Esophagus (tissue), 2 donors: ENCODE measurements at regions not wholly inside any gene's neighbourhood (a gene's known extent, or its start where the extent isn't known, plus 50 kb on each side); places are given as distances from the start of the nearest gene placed in this dataset.

ENCODE experiments used
- H3K27ac ChIP-seq, 2 donors: one replicate each; pipeline ENCODE4 v1.5.1; 2013; ENCODE audit warnings: low read depth in 2 of 2, mild to moderate bottlenecking in 2 of 2, inconsistent platforms in 1 of 2, low read length in 1 of 2, moderate library complexity in 1 of 2
- H3K27me3 ChIP-seq, 2 donors: one replicate each; pipeline ENCODE4 v1.6.1; 2013; ENCODE audit warnings: low read length in 2 of 2, control low read depth in 1 of 2, mild to moderate bottlenecking in 1 of 2; ENCODE audit not compliant: insufficient read depth in 2 of 2, control insufficient read depth in 1 of 2
- H3K36me3 ChIP-seq, 2 donors: one replicate each; pipeline ENCODE4 v1.6.1; 2013; ENCODE audit warnings: low read length in 1 of 2; ENCODE audit not compliant: control insufficient read depth in 2 of 2, insufficient read depth in 2 of 2
- H3K4me1 ChIP-seq, 2 donors: one replicate each; pipeline ENCODE4 v1.6.1; 2013; ENCODE audit warnings: low read length in 1 of 2; ENCODE audit not compliant: control insufficient read depth in 2 of 2, insufficient read depth in 2 of 2
- H3K4me3 ChIP-seq, 2 donors: one replicate each; pipeline ENCODE4 v1.5.1; 2013; ENCODE audit warnings: low read length in 2 of 2, mild to moderate bottlenecking in 2 of 2, low read depth in 1 of 2, moderate library complexity in 1 of 2
- H3K9me3 ChIP-seq, 2 donors: one replicate each; pipeline ENCODE4 v1.6.1; 2013; ENCODE audit warnings: mild to moderate bottlenecking in 2 of 2, low read depth in 1 of 2, low read length in 1 of 2, moderate library complexity in 1 of 2; ENCODE audit not compliant: control insufficient read depth in 2 of 2, insufficient read depth in 1 of 2
- WGBS, 2 donors: extraction: QIAGEN DNeasy Blood & Tissue Kit; methylation state at CpG; one replicate each; pipeline ENCODE4 v1.1.7; 2013; 5-methylcytosine and 5-hydroxymethylcytosine counted together
- donor health status: healthy with polysubstance abuse.
- donor health status: Bipolar disorder and iron deficiency.

DNA sequence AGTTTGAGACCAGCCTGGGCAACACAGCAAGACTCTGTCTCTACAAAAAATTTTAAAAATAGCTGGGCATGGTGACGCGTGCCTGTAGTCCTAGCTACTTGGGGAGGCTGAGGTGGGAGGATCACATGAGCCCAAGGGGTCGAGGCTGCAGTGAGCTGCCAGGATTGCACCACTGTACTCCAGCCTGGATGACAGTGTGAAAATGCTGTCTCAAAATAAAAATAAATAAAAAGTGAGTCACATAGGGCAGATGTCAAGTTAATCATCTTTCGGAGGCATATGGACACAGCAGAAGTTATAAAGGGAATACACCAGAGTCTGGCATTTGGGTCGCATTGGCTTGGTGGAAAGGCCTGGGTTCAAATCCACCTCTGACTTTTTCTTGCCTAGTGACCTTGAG lies 92.7 kb downstream of the PHETA1 start:
- peaks cover 0 to 4% of the 10 kb centered on the region in 2 donors for H3K9me3 ChIP-seq
- H3K27ac ChIP-seq, result no peak overlapping the region
- H3K27me3 ChIP-seq, result no peaks in the 10 kb centered on the region
- H3K4me1 ChIP-seq, result no peaks in the 10 kb centered on the region
- no peak overlapping the region for H3K4me3 ChIP-seq
- 84% methylated on average over 5 of the region's 5 CpGs for WGBS, 2 donors
- H3K36me3 ChIP-seq, result no peaks in the 10 kb centered on the region

- H3K9me3 ChIP-seq, result no peaks in the 10 kb centered on the region
- no peaks in the 10 kb centered on the region for H3K36me3 ChIP-seq
- H3K4me1 ChIP-seq, result no peaks in the 10 kb centered on the region
- H3K27ac ChIP-seq, result no peak overlapping the region
- H3K27me3 ChIP-seq, result no peaks in the 10 kb centered on the region
- H3K4me3 ChIP-seq, result no peak overlapping the region
- 58 to 68% methylated on average over 10 of the region's 10 CpGs for WGBS, 2 donors
These were observed 93.6 kb downstream of the PHETA1 start for GRCh38 chr12:111275308-111275707.

- 61 to 72% methylated on average over 4 of the region's 4 CpGs for WGBS, 2 donors
- no peaks in the 10 kb centered on the region for H3K9me3 ChIP-seq
- no peaks in the 10 kb centered on the region for H3K4me1 ChIP-seq
- H3K4me3 ChIP-seq, result no peak overlapping the region
- H3K36me3 ChIP-seq, result no peaks in the 10 kb centered on the region
- no peak overlapping the region for H3K27ac ChIP-seq
- H3K27me3 ChIP-seq, result no peaks in the 10 kb centered on the region
These were observed 94.1 kb downstream of the PHETA1 start for GRCh38 chr12:111274777-111275176.

DNA sequence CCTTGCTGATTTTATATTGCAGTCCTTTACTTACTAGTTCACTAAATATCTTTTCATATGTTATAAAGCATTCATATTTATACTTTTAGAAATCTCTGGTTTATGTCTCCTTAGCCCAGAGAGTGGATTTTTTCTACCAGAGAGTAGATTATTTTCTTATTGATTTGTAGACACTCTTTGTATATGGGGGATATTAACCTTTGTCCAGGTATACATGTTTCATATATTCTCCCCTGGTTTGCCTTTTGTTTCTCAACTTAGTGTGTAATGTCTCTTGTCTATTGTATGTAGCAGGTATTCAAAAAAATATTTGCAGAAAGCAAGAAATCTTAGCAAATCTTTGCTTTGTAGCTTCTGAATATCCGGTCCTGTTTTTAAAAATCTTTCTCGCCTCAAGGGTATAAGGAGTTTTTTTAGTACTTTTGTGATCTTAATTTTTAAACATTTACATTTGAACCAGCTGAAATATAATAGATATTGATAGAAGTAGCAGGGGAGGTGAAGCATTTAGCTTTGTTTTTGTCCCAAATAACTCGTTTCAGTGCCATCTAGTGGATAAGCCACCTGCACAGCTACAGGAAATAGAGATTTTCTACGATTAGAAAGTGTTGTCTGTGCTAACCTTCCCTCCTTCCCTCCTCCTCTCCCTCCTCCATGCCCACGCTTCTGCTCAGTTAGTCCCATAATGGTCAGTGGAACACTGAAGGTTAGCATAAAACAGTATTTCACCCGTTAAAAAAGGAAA lies 97.0 kb downstream of the PHETA1 start:
- Histone ChIP-seq H3K4me3 (no peak overlapping the region), H3K4me1 (no peaks in the 10 kb centered on the region), H3K27me3 (peaks cover 0 to 3% of the 10 kb centered on the region in 2 donors), H3K36me3 (no peaks in the 10 kb centered on the region), H3K9me3 (no peaks in the 10 kb centered on the region), H3K27ac (no peak overlapping the region)
- WGBS, 2 donors, result 61 to 63% methylated on average over 6 of the region's 6 CpGs

DNA sequence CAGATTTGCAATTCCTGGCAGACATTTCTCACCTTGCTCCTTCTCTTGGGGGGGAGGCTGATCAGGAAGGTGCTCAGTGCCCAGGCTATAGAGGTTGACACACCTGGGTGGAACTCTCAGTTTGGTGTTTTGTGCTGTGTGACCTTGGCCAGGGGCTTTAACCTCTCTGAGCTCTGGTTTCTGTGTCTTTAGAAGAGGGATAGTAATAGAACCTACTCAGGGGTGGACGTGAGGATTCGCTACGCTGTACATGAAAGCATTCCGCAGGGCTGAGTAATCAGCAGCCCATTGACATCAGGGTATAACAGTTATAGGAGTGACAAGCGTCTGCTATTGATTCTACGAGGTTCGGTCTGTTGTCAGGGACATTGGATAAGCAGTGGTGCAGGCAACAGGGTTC lies 98.1 kb downstream of the PHETA1 start:
- Histone ChIP-seq H3K9me3 (no peaks in the 10 kb centered on the region), H3K4me3 (no peak overlapping the region), H3K4me1 (no peaks in the 10 kb centered on the region), H3K27ac (no peak overlapping the region), H3K36me3 (no peaks in the 10 kb centered on the region), H3K27me3 (peaks cover 0 to 3% of the 10 kb centered on the region in 2 donors)
- 39 to 42% methylated on average over 7 of the region's 7 CpGs for WGBS, 2 donors

- WGBS, 2 donors, result 28 to 41% methylated on average over 11 of the region's 11 CpGs
- no peaks in the 10 kb centered on the region for H3K4me1 ChIP-seq
These were observed 98.7 kb downstream of the PHETA1 start for GRCh38 chr12:111270239-111270638.

DNA sequence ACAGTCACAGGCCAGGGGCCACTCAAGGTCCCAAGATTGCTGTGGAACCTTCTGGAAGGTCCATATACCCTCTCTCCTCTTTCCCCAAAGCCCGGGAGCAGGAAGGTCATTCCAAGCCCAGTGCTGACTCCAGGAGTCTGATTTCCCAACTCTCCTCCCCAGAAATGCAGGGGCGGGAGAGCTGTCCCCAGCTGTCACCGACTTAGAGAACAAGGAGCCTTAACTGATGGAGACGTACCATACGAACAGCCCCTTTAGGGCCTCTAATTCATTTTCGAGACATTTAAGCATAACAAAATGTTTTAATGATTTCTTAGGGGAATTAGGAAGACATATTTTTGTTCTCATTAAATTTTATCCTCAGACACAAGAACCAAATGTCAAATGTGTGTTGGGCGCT lies 99.2 kb downstream of the PHETA1 start:
- Histone ChIP-seq H3K4me1 (no peaks in the 10 kb centered on the region), H3K4me3 (no peak overlapping the region), H3K9me3 (no peaks in the 10 kb centered on the region), H3K27ac (no peak overlapping the region), H3K36me3 (no peaks in the 10 kb centered on the region), H3K27me3 (peaks cover 0 to 3% of the 10 kb centered on the region in 2 donors)
- WGBS, 2 donors, result 45 to 58% methylated on average over 7 of the region's 7 CpGs

More at GRCh38 chr12:111270239-111270638, 98.7 kb downstream of the PHETA1 start:
- no peak overlapping the region for H3K27ac ChIP-seq
- H3K9me3 ChIP-seq, result no peaks in the 10 kb centered on the region
- peaks cover 0 to 3% of the 10 kb centered on the region in 2 donors for H3K27me3 ChIP-seq
- no peaks in the 10 kb centered on the region for H3K36me3 ChIP-seq
- H3K4me3 ChIP-seq, result no peak overlapping the region

DNA sequence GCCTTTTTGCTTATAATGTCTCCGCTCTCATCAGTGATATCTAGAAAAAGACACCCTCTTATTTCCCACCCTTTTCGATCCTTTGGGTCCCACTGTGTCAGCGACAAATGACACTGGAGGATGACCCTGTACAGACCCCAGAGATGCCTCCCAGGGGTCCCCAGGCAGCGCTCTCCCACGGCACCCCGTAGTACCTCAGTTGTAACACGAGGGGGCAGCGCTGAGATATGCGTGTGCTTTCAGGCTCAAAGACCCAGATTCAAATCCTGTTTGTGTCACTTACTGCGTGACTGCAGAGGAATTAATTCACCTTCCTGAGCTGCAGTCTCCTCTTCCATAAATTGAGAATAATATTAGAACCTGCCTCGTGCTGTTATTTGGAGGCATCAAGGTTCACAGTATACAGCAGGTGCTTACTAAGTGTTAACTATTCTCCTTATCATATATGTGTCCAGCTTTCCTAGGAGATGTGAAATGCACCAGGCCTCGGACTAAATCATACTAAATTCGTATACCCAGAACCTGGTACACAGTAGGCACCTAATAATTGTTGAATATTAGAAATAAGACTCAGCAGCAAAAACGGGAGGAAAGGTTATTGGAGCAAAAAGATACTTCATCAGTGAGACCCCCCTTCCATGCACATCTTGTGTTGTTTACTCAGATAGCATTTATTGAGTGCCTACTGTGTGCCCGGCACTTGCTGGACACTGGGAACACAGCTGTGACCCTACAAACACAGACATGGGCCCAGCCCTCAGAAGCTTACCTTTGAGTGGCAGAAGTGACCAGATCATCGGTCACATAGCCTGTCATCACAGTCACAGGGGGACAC lies 99.9 kb downstream of the PHETA1 start:
- no peaks in the 10 kb centered on the region for H3K9me3 ChIP-seq
- H3K4me3 ChIP-seq, result no peak overlapping the region
- WGBS, 2 donors, result 75 to 77% methylated on average over 16 of the region's 16 CpGs
- H3K4me1 ChIP-seq, result no peaks in the 10 kb centered on the region
- H3K27ac ChIP-seq, result no peak overlapping the region
- H3K36me3 ChIP-seq, result no peaks in the 10 kb centered on the region
- H3K27me3 ChIP-seq, result peaks cover 0 to 3% of the 10 kb centered on the region in 2 donors

DNA sequence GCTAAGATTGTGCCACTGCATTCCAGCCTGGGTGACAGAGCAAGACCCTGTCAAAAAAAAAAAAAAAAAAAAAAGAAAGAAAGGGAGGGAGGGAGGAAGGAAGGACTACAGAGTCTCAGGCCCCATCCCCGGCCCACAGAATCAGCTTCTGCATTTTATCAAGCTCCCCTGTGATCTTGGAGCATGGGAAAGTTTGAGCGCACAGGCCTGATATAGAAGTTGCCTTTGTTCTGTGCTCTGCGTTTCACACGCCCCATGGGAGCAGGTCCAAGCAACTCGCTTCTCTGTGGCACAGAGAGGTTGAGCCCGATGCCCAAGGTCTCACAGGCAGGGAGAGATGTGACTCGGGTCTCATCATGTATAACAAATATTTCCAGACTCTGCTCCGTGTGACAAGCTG lies 101.8 kb downstream of the PHETA1 start:
- Histone ChIP-seq H3K36me3 (no peaks in the 10 kb centered on the region), H3K9me3 (no peaks in the 10 kb centered on the region), H3K27me3 (peaks cover 0 to 3% of the 10 kb centered on the region in 2 donors), H3K4me3 (no peak overlapping the region), H3K27ac (no peak overlapping the region), H3K4me1 (no peaks in the 10 kb centered on the region)
- 52 to 60% methylated on average over 8 of the region's 8 CpGs for WGBS, 2 donors
